Fibroblast of mammary gland (primary cell): ENCODE measurements at regions not wholly inside any gene's neighbourhood (a gene's known extent, or its start where the extent isn't known, plus 50 kb on each side); places are given as distances from the start of the nearest gene placed in this dataset.
A peak's percentile ranks its signal among the peaks of the same experiment; 100 is the strongest.

Source experiments
- DNase-seq: peaks from one replicate; pipeline ENCODE4 v3.0.0-alpha.2; 2010; ENCODE audit warnings: low read depth
- H3K4me3 ChIP-seq: 2 replicates; pipeline ENCODE4 v1.5.1; 2011; ENCODE audit warnings: low read depth, mild to moderate bottlenecking, low read length, moderate library complexity; ENCODE audit not compliant: control insufficient read depth
- TF ChIP-seq, protein P1 (sequence below): conservative IDR thresholded peaks from 2 replicates; pipeline ENCODE4 v1.5.1; 2011; ENCODE audit warnings: low read depth, low read length, inconsistent platforms; ENCODE audit not compliant: control insufficient read depth, insufficient read depth

GRCh38 chr4:181682367-181683047, 560.7 kb upstream of the TENM3 start:
- TF ChIP-seq, protein P1, sequence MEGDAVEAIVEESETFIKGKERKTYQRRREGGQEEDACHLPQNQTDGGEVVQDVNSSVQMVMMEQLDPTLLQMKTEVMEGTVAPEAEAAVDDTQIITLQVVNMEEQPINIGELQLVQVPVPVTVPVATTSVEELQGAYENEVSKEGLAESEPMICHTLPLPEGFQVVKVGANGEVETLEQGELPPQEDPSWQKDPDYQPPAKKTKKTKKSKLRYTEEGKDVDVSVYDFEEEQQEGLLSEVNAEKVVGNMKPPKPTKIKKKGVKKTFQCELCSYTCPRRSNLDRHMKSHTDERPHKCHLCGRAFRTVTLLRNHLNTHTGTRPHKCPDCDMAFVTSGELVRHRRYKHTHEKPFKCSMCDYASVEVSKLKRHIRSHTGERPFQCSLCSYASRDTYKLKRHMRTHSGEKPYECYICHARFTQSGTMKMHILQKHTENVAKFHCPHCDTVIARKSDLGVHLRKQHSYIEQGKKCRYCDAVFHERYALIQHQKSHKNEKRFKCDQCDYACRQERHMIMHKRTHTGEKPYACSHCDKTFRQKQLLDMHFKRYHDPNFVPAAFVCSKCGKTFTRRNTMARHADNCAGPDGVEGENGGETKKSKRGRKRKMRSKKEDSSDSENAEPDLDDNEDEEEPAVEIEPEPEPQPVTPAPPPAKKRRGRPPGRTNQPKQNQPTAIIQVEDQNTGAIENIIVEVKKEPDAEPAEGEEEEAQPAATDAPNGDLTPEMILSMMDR = no peak
- H3K4me3 ChIP-seq = no peak overlapping the region
- no peak for DNase-seq

DNA sequence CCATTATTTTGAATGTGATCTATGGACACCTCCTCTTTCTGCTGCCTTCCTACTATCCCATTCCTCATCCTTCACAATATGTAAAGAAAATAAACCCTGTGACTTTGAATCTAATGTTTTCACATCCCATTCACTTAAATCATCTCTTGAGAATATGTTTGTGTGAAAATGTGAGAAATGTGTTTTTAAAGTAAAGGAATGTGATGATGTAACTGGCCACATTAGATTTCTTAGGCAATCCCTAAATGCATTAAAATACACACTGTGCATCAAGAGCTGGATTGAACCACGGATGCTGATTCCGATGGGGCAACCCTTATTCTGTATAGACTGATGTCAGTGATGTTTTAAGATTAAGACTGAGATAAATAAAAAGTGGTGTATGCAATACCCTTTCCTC, 558.9 kb upstream of the TENM3 start:
- no peak overlapping the region for H3K4me3 ChIP-seq
- peak; percentile 85 for DNase-seq
- TF ChIP-seq, protein P1 = no peak

- DNase-seq = peak; percentile 84
- TF ChIP-seq, protein P1 = no peak
- no peak overlapping the region for H3K4me3 ChIP-seq
These were observed 557.7 kb upstream of the TENM3 start for GRCh38 chr4:181685461-181685860.

GRCh38 chr4:181685911-181686310, 557.3 kb upstream of the TENM3 start:
- DNase-seq = peak; percentile 97
- H3K4me3 ChIP-seq = no peak overlapping the region
- TF ChIP-seq, protein P1 = no peak

DNA sequence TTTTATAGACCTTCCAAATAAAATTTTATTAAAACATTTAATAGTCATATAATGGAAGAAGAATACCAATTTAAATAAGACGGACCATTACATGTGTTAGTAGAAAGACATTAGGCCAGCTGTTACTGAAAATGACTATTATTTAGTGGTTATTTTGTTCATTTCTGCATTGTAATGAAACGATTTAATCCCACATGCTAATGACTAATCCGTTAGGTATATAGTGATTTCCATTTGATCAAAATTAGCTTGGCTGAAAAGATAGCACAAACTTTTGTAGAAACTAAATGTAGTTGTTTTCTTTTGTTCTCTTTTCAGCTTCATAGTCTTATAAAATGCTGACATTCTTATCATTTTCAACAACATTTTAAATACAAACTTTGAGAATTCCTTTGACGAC, 556.1 kb upstream of the TENM3 start:
- peak; percentile 52 for DNase-seq
- TF ChIP-seq, protein P1 = no peak
- H3K4me3 ChIP-seq = no peak overlapping the region

- H3K4me3 ChIP-seq = no peak overlapping the region
- TF ChIP-seq, protein P1 = no peak
- peak; percentile 69 for DNase-seq
These were observed 554.8 kb upstream of the TENM3 start for GRCh38 chr4:181688432-181688831.

DNA sequence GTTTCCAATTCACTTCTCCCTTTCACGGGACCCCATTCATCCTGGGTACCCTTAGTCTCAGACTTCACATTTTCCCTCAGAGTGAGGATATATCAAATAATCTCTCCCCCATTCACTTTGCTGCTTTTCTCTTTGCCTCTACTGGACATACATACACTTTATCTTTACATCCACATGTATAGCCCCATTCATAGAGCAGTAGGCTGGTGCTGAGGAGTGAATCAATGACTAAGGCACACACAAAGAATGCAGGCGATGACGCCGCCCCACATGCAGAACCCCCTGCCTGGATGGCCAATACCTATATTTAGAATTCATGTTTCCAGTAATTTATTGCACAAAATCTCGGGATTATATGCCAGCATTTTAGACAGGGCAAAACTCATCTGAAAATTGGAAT, 554.3 kb upstream of the TENM3 start:
- TF ChIP-seq, protein P1 = no peak
- no peak overlapping the region for H3K4me3 ChIP-seq
- peak; percentile 11 for DNase-seq
